Upper lobe of right lung (tissue), 1 donor: ENCODE measurements at regions not wholly inside any gene's neighbourhood (a gene's known extent, or its start where the extent isn't known, plus 50 kb on each side); places are given as distances from the start of the nearest gene placed in this dataset.
A peak's percentile ranks its signal among the peaks of the same experiment; 100 is the strongest.

Source experiments
- ATAC-seq: fragments of 200-7000 bp; cut with Tn5 transposase; one replicate; pipeline ENCODE4 v1.9.1; 2020; ENCODE audit warnings: mild to moderate bottlenecking, moderate library complexity
- DNase-seq: peaks from one replicate; pipeline ENCODE4 v3.0.0-alpha.2; 2020
- H3K27ac ChIP-seq: fragments of 200-600 bp; one replicate; pipeline ENCODE4 v1.8.0; 2022
- H3K27me3 ChIP-seq: fragments of 200-600 bp; one replicate; pipeline ENCODE4 v1.8.0; 2022; ENCODE audit warnings: mild to moderate bottlenecking
- H3K36me3 ChIP-seq: fragments of 200-600 bp; one replicate; pipeline ENCODE4 v1.8.0; 2022
- H3K4me1 ChIP-seq: fragments of 200-600 bp; one replicate; pipeline ENCODE4 v1.8.0; 2022
- H3K4me3 ChIP-seq: fragments of 200-600 bp; one replicate; pipeline ENCODE4 v1.8.0; 2022; ENCODE audit warnings: mild to moderate bottlenecking
- H3K9me3 ChIP-seq: fragments of 200-600 bp; one replicate; pipeline ENCODE4 v1.8.0; 2022
- CTCF ChIP-seq: fragments of 200-600 bp; IDR thresholded peaks from one replicate; pipeline ENCODE4 v1.8.0; 2022; ENCODE audit warnings: antibody characterized with exemption
- intact Hi-C: fragments of 100-400 bp; cut with DNase I; formaldehyde crosslinking; loops from one replicate; pipeline ENCODE4 v1.11.0; 2022
- donor health status: DM: no; HTN: yes; CAD: no; lungs with severe emphysema.

- ATAC-seq (no peak), DNase-seq (no peak)
- no peaks in the 10 kb centered on the region for H3K27me3 ChIP-seq
- no peak overlapping the region for H3K27ac ChIP-seq
- intact Hi-C loops, result no loop called here
- no peaks in the 10 kb centered on the region for H3K36me3 ChIP-seq
- H3K4me3 ChIP-seq, result no peak overlapping the region
- peaks cover 17% of the 10 kb centered on the region for H3K4me1 ChIP-seq
- TF ChIP-seq CTCF, result no peak
- no peaks in the 10 kb centered on the region for H3K9me3 ChIP-seq
Measured at GRCh38 chr6:14925025-14925698, 320.7 kb upstream of the JARID2 start.

- Histone ChIP-seq H3K27me3 (no peaks in the 10 kb centered on the region), H3K4me1 (peaks cover 12% of the 10 kb centered on the region), H3K36me3 (no peaks in the 10 kb centered on the region), H3K9me3 (no peaks in the 10 kb centered on the region), H3K4me3 (no peak overlapping the region), H3K27ac (no peak overlapping the region)
- no peak for ATAC-seq
- no peak for TF ChIP-seq CTCF
- no peak for DNase-seq
- intact Hi-C loops, result no loop called here
Measured at GRCh38 chr6:14925699-14926026, 320.2 kb upstream of the JARID2 start.

GRCh38 chr6:14927398-14927797 is 318.5 kb upstream of the JARID2 start:
- Histone ChIP-seq H3K27ac (no peak overlapping the region), H3K27me3 (no peaks in the 10 kb centered on the region), H3K36me3 (no peaks in the 10 kb centered on the region), H3K9me3 (no peaks in the 10 kb centered on the region), H3K4me3 (no peak overlapping the region), H3K4me1 (no peaks in the 10 kb centered on the region)
- intact Hi-C loops, result no loop called here
- TF ChIP-seq CTCF, result no peak
- DNase-seq (no peak), ATAC-seq (peak; percentile 61)

- H3K27ac ChIP-seq, result no peak overlapping the region
- no peaks in the 10 kb centered on the region for H3K4me1 ChIP-seq
- DNase-seq, result no peak
- intact Hi-C loops, result no loop called here
- H3K36me3 ChIP-seq, result no peaks in the 10 kb centered on the region
- H3K9me3 ChIP-seq, result no peaks in the 10 kb centered on the region
- TF ChIP-seq CTCF, result no peak
- ATAC-seq, result no peak
- no peak overlapping the region for H3K4me3 ChIP-seq
- no peaks in the 10 kb centered on the region for H3K27me3 ChIP-seq
Measured at GRCh38 chr6:14929291-14929690, 316.6 kb upstream of the JARID2 start.

- no peak for DNase-seq
- no peaks in the 10 kb centered on the region for H3K9me3 ChIP-seq
- no peaks in the 10 kb centered on the region for H3K36me3 ChIP-seq
- no peaks in the 10 kb centered on the region for H3K4me1 ChIP-seq
- H3K27ac ChIP-seq, result no peak overlapping the region
- H3K27me3 ChIP-seq, result no peaks in the 10 kb centered on the region
- TF ChIP-seq CTCF, result no peak
- ATAC-seq, result no peak
- intact Hi-C loops, result no loop called here
- H3K4me3 ChIP-seq, result no peak overlapping the region
Measured at GRCh38 chr6:14930366-14930989, 315.4 kb upstream of the JARID2 start.
